ENCODE measurements at regions not wholly inside any gene's neighbourhood (a gene's known extent, or its start where the extent isn't known, plus 50 kb on each side); places are given as distances from the start of the nearest gene placed in this dataset.

GRCh38 chr1:201660931-201661822, 122.2 kb downstream of the NAV1 start:
- no peak for DNase-seq

- DNase-seq, result no peak
Measured at GRCh38 chr1:201661823-201662359, 123.0 kb downstream of the NAV1 start.

GRCh38 chr1:201662646-201663045, 123.7 kb downstream of the NAV1 start:
- DNase-seq, result no peak

- DNase-seq, result no peak
Measured at GRCh38 chr1:201663491-201664113, 124.7 kb downstream of the NAV1 start.

GRCh38 chr1:201665036-201665435, 126.1 kb downstream of the NAV1 start:
- no peak for DNase-seq

- no peak for DNase-seq
Measured at GRCh38 chr1:201666102-201666501, 127.2 kb downstream of the NAV1 start.

GRCh38 chr1:201666645-201667044, 127.7 kb downstream of the NAV1 start:
- no peak for DNase-seq

- DNase-seq, result no peak
Measured at GRCh38 chr1:201667479-201667878, 128.6 kb downstream of the NAV1 start.

- no peak for DNase-seq
Measured at GRCh38 chr1:201670517-201670916, 131.6 kb downstream of the NAV1 start.

GRCh38 chr1:201672685-201673084, 133.8 kb downstream of the NAV1 start:
- no peak for DNase-seq

- DNase-seq, result no peak
Measured at GRCh38 chr1:201673093-201673492, 134.2 kb downstream of the NAV1 start.

GRCh38 chr1:201673915-201674314, 135.0 kb downstream of the NAV1 start:
- no peak for DNase-seq

- DNase-seq, result peak; percentile 47
Measured at GRCh38 chr1:201675143-201675542, 136.2 kb downstream of the NAV1 start.

GRCh38 chr1:201676197-201676596, 137.3 kb downstream of the NAV1 start:
- peak; percentile 37 for DNase-seq

- DNase-seq, result no peak
Measured at GRCh38 chr1:201676641-201677040, 137.7 kb downstream of the NAV1 start.

GRCh38 chr1:201678264-201679101, 139.6 kb downstream of the NAV1 start:
- no peak for DNase-seq

- no peak for DNase-seq
Measured at GRCh38 chr1:201681375-201681774, 142.4 kb downstream of the NAV1 start.

GRCh38 chr1:201682964-201683363, 144.0 kb downstream of the NAV1 start:
- DNase-seq, result no peak

- DNase-seq, result no peak
Measured at GRCh38 chr1:201683397-201683796, 144.5 kb downstream of the NAV1 start.

GRCh38 chr1:201685485-201685884, 143.5 kb upstream of the IPO9 start:
- no peak for DNase-seq

- no peak for DNase-seq
Measured at GRCh38 chr1:201686714-201687455, 142.1 kb upstream of the IPO9 start.

GRCh38 chr1:201688514-201688913, 140.4 kb upstream of the IPO9 start:
- no peak for DNase-seq
